Common myeloid progenitor, CD34-positive (primary cell): ENCODE measurements at regions not wholly inside any gene's neighbourhood (a gene's known extent, or its start where the extent isn't known, plus 50 kb on each side); places are given as distances from the start of the nearest gene placed in this dataset.

Experiments
- CTCF ChIA-PET: fragments of 350-600 bp; sonication (Branson Sonifier 250); formaldehyde crosslinking; loops from one replicate; lab custom pipeline; 2021; ENCODE audit warnings: antibody characterized with exemption; lab: Charles Lee
- POLR2A ChIA-PET: fragments of 350-600 bp; sonication (Branson Sonifier 250); formaldehyde crosslinking; loops from one replicate; lab custom pipeline; 2021; ENCODE audit warnings: antibody characterized with exemption; lab: Charles Lee
- DNase-seq, 3 donors: peaks; one replicate each; pipeline versions ENCODE4 v3.0.0 to v3.0.0-alpha.2; 2013
- H3K27ac ChIP-seq, 2 experiments: 1 replicate in 1 of 2; 2 replicates in 1 of 2; pipeline ENCODE4 v1.7.0; 2013; ENCODE audit warnings: inconsistent platforms in 2 of 2, low read length in 2 of 2, mild to moderate bottlenecking in 2 of 2, low read depth in 1 of 2, moderate library complexity in 1 of 2; ENCODE audit not compliant: severe bottlenecking in 2 of 2, insufficient read depth in 1 of 2, poor library complexity in 1 of 2
- H3K27me3 ChIP-seq, 5 experiments: replicated peaks in 2 of 5; 1 replicate in 3 of 5; 2 replicates in 2 of 5; pipeline versions ENCODE4 v1.6.1 to v1.7.0; 2013; ENCODE audit warnings: low read length in 4 of 5, mild to moderate bottlenecking in 2 of 5, moderate library complexity in 2 of 5, inconsistent platforms in 1 of 5; ENCODE audit not compliant: insufficient read depth in 5 of 5, control insufficient read depth in 4 of 5
- H3K36me3 ChIP-seq, 4 experiments: 1 replicate in 2 of 4; 2 replicates in 2 of 4; pipeline versions ENCODE4 v1.6.1 to v1.7.0; 2013; ENCODE audit warnings: low read length in 3 of 4, control low read depth in 1 of 4, mild to moderate bottlenecking in 1 of 4; ENCODE audit not compliant: control insufficient read depth in 4 of 4, insufficient read depth in 4 of 4
- H3K4me1 ChIP-seq, 4 experiments: 1 replicate in 3 of 4; 2 replicates in 1 of 4; pipeline versions ENCODE4 v1.6.1 to v1.7.1; 2013; ENCODE audit warnings: low read length in 3 of 4, mild to moderate bottlenecking in 3 of 4, control low read depth in 1 of 4, inconsistent platforms in 1 of 4, moderate library complexity in 1 of 4; ENCODE audit not compliant: control insufficient read depth in 4 of 4, insufficient read depth in 4 of 4; ENCODE audit errors: control extremely low read depth in 1 of 4
- H3K4me3 ChIP-seq, 7 experiments: 1 replicate in 4 of 7; 2 replicates in 3 of 7; pipeline versions ENCODE4 v1.5.1 to v1.7.0; 2013; ENCODE audit warnings: mild to moderate bottlenecking in 7 of 7, low read length in 6 of 7, moderate library complexity in 6 of 7, inconsistent platforms in 2 of 7, low read depth in 2 of 7, control low read depth in 1 of 7; ENCODE audit not compliant: insufficient read depth in 4 of 7, control insufficient read depth in 1 of 7; ENCODE audit errors: extremely low read depth in 1 of 7
- H3K9me3 ChIP-seq, 5 experiments: 1 replicate in 4 of 5; 2 replicates in 1 of 5; pipeline versions ENCODE4 v1.6.1 to v1.7.1; 2013; ENCODE audit warnings: low read length in 4 of 5, mild to moderate bottlenecking in 2 of 5, inconsistent platforms in 1 of 5, low read depth in 1 of 5, moderate library complexity in 1 of 5; ENCODE audit not compliant: control insufficient read depth in 4 of 5, insufficient read depth in 2 of 5; ENCODE audit errors: control extremely low read depth in 1 of 5
- WGBS: methylation state at CpG from one replicate; pipeline ENCODE4 v1.1.5; 2013; ENCODE audit not compliant: insufficient coverage; 5-methylcytosine and 5-hydroxymethylcytosine counted together

DNA sequence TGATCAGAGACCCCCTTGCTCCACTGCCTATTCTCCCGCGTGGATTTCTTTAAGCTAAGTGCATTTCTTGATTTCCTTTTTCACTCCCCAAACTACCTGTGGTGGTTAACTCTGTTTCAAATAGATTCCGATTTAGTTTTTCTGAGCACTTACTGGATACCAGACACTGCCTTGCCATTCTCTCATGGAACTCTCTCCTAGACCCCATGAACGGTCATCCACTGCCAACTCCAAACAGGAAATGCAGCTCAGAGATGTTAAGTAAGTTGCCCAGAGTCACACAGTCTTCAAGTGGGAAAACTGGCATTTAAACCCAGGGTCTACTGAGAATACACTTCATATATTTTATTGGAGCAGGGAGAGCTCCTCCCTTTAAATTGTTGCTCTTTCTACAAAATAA, 199.4 kb downstream of the MAF start:
- Histone ChIP-seq H3K4me1 (no peaks in the 10 kb centered on the region), H3K36me3 (no peaks in the 10 kb centered on the region), H3K27ac (no peak overlapping the region), H3K27me3 (no peaks in the 10 kb centered on the region), H3K9me3 (peaks cover 0 to 5% (median 3%) of the 10 kb centered on the region in 5 experiments), H3K4me3 (no peak overlapping the region)
- WGBS = 100% methylated on average over 4 of the region's 4 CpGs
- DNase-seq = no peak
- ChIA-PET POLR2A (no interaction called here), CTCF (interaction anchor here (1.2 kb wide), 1 partner anchor 10 kb away, joined by 5 read pairs; no protein-coding TSS in a partner anchor)

DNA sequence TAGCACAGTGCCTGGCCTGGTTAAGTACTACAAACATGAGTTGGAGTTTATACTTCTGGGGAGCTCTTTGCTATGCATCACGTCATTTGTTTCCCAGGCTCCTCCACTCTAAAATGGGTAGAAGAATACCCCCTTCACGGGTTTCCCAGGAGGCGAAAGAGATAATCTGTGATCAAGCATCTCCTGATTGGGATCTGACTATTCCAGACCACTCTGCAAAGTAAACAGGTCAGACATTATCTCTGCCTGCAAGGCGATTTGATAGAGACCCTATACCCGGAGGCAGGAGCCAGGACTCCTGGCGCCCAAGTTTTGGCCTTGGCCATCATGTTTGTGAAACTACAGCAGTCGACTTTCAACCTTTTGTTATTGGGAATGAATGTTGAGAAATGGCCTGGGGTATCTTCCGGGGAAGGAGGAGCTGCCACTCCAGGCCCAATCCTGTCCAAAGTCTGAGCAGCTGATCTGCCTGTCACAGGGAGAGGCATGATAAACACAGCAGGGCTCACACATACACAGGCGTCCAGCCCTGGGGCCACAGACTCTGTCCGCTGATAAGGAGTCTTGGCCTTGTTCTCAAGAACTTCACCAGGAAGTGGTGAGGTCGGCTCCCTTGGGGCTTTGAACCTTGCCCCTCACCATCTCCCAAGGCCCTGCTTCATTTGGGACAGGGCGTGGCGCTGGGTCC, 199.9 kb downstream of the MAF start:
- ChIA-PET CTCF (interaction anchor here (1.2 kb wide), 1 partner anchor 11 kb away, joined by 5 read pairs; no protein-coding TSS in a partner anchor), POLR2A (no interaction called here)
- no peaks in the 10 kb centered on the region for H3K27me3 ChIP-seq
- 89% methylated on average over 12 of the region's 13 CpGs for WGBS
- no peak overlapping the region for H3K27ac ChIP-seq
- H3K4me3 ChIP-seq = no peak overlapping the region
- no peaks in the 10 kb centered on the region for H3K4me1 ChIP-seq
- H3K36me3 ChIP-seq = no peaks in the 10 kb centered on the region
- DNase-seq = peak in 1 of 3 donors; percentile 36
- no peaks in the 10 kb centered on the region for H3K9me3 ChIP-seq

DNA sequence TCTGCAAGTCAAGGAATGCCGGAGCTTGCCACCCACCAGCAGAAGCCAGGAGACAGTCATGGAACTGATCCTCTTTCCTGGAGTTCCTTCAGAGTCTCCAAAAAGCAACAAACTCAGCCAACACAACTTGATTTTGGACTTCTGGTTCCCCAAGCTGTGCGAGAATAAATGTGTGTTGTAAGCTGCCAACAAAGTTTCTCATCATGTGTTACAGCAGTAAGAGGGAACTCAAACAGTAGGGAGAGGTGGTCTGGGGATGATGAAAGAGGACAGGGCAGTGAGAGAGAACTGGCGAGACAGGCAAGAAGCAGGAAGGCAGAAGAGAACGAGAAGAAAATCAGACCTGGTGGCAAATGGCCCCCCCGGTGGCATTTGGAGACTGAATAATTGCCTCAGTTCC, 204.9 kb downstream of the MAF start:
- H3K27ac ChIP-seq = no peak overlapping the region
- no peak for DNase-seq
- no peaks in the 10 kb centered on the region for H3K27me3 ChIP-seq
- H3K4me3 ChIP-seq = no peak overlapping the region
- H3K36me3 ChIP-seq = no peaks in the 10 kb centered on the region
- 94% methylated on average over 5 of the region's 5 CpGs for WGBS
- ChIA-PET POLR2A (no interaction called here), CTCF (interaction anchor here (1.0 to 1.5 kb wide), 2 partner anchors 10 to 15 kb away, joined by 3 to 4 read pairs; no protein-coding TSS in a partner anchor)
- no peaks in the 10 kb centered on the region for H3K9me3 ChIP-seq
- peaks cover 2 to 10% (median 8%) of the 10 kb centered on the region in 4 experiments for H3K4me1 ChIP-seq

DNA sequence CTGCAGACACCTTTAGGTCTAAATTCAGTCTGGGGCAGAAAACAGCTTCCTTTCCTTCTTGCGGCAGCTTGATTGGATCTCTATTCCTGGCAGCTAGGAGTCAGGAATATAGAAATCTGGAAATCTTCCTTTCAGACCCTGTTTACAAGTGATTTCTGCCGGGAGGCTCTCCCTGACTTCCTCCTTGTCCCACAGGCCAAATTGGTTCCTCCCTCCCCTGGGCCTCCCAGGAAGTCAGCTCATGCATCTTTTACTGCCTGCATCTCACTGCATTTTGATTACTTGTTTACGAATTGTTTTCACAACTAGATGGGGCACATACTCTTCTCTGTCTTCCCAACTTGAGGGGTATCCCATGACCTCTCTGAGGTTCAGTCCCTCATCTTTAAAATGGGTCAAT, 206.3 kb downstream of the MAF start:
- 89% methylated on average over 3 of the region's 3 CpGs for WGBS
- CTCF ChIA-PET = interaction anchor here (0.9 kb wide), 1 partner anchor 16 kb away, joined by 3 read pairs; no protein-coding TSS in a partner anchor
- H3K4me3 ChIP-seq = no peak overlapping the region
- H3K9me3 ChIP-seq = no peaks in the 10 kb centered on the region
- H3K27ac ChIP-seq = no peak overlapping the region
- POLR2A ChIA-PET = interaction anchor here (1.1 kb wide), 1 partner anchor 126 kb away, joined by 3 read pairs; no protein-coding TSS in a partner anchor
- no peaks in the 10 kb centered on the region for H3K27me3 ChIP-seq
- no peaks in the 10 kb centered on the region for H3K36me3 ChIP-seq
- peaks cover 7 to 12% (median 9%) of the 10 kb centered on the region in 4 experiments for H3K4me1 ChIP-seq
- DNase-seq = no peak

DNA sequence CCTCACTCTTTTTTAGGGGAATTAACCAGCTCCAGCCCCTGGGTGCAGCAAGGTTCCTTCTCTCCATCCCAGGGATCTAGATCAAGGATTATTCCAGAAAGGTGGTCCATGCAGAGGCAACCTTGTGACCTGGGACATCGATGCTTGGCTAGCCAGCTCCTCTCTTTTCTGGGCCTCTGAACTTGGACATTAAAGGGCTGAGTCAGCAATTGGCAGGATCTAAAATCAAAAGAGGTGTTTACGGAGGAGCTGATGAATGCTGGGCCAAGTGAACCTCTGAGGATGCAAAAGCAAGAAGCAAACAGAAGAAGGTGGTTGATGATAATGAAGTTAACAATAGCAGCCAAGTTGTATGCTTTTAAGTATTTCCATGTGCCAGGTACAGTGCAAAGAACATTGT, 207.0 kb downstream of the MAF start:
- Histone ChIP-seq H3K4me3 (no peak overlapping the region), H3K4me1 (peaks cover 7 to 12% (median 9%) of the 10 kb centered on the region in 4 experiments), H3K27me3 (no peaks in the 10 kb centered on the region), H3K36me3 (no peaks in the 10 kb centered on the region), H3K27ac (no peak overlapping the region), H3K9me3 (no peaks in the 10 kb centered on the region)
- WGBS = 100% methylated on average over 1 of the region's 2 CpGs
- POLR2A ChIA-PET = interaction anchor here (0.5 kb wide), 1 partner anchor 152 kb away, joined by 5 read pairs; no protein-coding TSS in a partner anchor
- CTCF ChIA-PET = no interaction called here
- DNase-seq = no peak

DNA sequence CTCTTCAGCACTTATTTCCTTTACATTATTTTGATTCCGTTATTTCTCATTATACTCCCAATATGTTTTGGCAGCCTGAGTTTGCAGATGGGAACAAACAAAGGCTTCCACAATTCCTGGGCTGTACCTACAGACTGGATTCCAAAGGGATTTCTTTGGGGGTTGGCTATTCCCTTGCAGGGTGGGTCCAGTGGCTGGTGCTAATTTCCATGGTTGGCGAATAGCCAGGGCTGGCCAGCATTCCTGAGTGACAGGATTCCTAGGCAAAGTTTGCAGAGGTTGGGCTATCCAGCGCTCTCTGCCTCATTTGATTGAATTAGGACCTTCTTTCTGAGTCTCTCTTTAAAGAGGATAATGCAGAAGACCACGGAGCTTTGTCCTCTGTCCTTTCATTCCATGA, 207.4 kb downstream of the MAF start:
- no peaks in the 10 kb centered on the region for H3K9me3 ChIP-seq
- no peak overlapping the region for H3K27ac ChIP-seq
- peaks cover 7 to 12% (median 9%) of the 10 kb centered on the region in 4 experiments for H3K4me1 ChIP-seq
- no peaks in the 10 kb centered on the region for H3K36me3 ChIP-seq
- H3K4me3 ChIP-seq = no peak overlapping the region
- WGBS = 100% methylated on average over 4 of the region's 4 CpGs
- ChIA-PET CTCF (no interaction called here), POLR2A (no interaction called here)
- DNase-seq = no peak
- H3K27me3 ChIP-seq = no peaks in the 10 kb centered on the region

DNA sequence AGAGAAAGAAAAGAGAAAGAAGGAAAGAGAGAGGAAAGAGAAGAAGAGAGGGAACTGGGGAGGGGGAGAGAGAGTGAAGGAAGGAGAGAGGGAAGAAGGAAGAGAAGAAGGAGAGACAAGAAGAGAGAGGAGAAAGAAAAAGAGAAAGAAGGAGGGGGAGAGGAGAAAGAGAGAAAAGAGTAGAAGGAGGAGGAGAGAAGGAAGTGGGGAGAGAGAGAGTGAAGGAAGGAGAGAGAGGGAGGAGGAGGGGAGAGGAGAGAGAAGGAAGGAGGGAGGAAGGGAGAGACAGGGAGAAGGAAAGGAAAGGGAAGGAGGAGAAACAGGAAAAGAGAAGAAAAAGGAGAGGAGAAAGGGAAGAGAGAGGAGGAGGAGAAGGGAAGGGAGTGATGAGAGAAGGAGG, 208.5 kb downstream of the MAF start:
- Histone ChIP-seq H3K4me3 (no peak overlapping the region), H3K4me1 (peaks cover 7 to 12% (median 9%) of the 10 kb centered on the region in 4 experiments), H3K27ac (no peak overlapping the region), H3K27me3 (no peaks in the 10 kb centered on the region), H3K9me3 (no peaks in the 10 kb centered on the region), H3K36me3 (no peaks in the 10 kb centered on the region)
- ChIA-PET CTCF (no interaction called here), POLR2A (no interaction called here)
- no peak for DNase-seq
